Astrocyte of the cerebellum (primary cell): ENCODE measurements at regions not wholly inside any gene's neighbourhood (a gene's known extent, or its start where the extent isn't known, plus 50 kb on each side); places are given as distances from the start of the nearest gene placed in this dataset.

ENCODE experiments used
- DNase-seq: peaks from one replicate; pipeline ENCODE4 v3.0.0-alpha.2; 2011; ENCODE audit warnings: low read depth
- H3K4me3 ChIP-seq: 2 replicates; pipeline ENCODE4 v1.5.1; 2011; ENCODE audit warnings: mild to moderate bottlenecking, low read depth, low read length, moderate library complexity
- CTCF ChIP-seq: IDR thresholded peaks from 2 replicates; pipeline ENCODE4 v1.5.1; 2012; ENCODE audit warnings: low read length, low read depth, moderate library complexity, mild to moderate bottlenecking; ENCODE audit errors: missing control alignments
- in situ Hi-C: cut with HindIII; loops from 2 replicates; pipeline ENCODE4 v1.10.0; 2017; ENCODE audit warnings: low sequenced_read_pairs

DNA sequence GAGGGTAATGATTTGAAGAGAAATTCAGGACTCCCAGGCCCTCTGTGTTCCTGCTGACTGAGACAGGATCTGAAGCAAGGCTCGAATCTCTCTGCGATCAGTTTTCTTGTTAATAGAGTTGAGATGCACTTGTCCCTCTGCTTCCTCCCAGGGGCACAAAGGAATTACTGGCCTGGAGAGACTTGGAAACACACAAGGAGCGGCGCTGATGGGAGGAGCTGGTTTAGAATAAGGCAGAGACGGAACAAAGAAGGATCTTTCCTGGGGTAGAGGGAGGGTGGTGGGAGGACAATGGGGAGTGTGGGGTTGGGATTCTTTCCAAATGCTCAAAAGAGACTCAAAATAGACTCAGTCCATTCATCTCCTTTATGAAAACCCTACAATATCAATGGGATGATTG is 719.1 kb downstream of the UQCRFS1 start:
- in situ Hi-C loops: no loop called here
- no peak overlapping the region for H3K4me3 ChIP-seq
- DNase-seq: no peak
- TF ChIP-seq CTCF: no peak

- no peak for DNase-seq
- no peak for TF ChIP-seq CTCF
- no peak overlapping the region for H3K4me3 ChIP-seq
- in situ Hi-C loops: no loop called here
Measured at GRCh38 chr19:28492621-28493020, 720.3 kb downstream of the UQCRFS1 start.

DNA sequence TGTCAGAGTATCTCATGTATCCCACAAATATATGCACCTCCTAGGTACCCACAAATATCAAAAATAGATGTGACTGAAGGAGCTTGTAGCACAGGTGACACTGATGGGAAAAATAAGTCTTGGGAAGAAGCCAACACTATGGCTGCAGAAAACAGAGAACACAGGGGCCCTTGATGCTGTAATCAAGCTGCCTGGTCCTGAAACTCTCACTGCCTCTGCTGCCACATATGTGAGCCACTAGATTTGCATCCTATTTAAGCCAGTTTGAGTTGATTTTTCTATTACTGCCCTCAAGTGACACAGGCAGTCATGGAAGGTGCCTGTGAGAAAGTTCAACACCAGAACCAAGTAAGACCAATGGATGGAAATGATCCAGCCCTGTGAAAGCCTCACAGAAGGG is 720.8 kb downstream of the UQCRFS1 start:
- in situ Hi-C loops: no loop called here
- H3K4me3 ChIP-seq: no peak overlapping the region
- DNase-seq: no peak
- no peak for TF ChIP-seq CTCF

DNA sequence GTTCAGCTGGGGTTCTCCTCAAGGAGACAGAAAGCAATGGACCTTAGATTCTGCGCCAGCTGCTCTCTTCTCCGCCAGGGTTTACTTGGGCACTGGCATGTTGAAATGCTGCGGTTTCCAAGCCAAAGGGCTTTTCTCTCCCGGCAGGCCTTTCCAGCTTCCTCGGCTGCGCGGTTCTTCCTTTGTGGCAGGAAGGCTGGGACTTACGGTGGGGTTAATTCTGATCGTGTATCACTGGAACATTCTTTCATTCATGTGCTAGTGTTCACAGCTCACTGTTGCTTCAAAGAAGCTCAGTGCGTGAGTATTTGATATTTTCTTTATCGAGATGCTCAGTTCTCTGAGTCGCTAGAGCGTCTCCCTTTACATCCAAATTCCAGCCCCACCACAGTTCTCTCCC is 723.2 kb downstream of the UQCRFS1 start:
- in situ Hi-C loops: no loop called here
- no peak for DNase-seq
- no peak for TF ChIP-seq CTCF
- H3K4me3 ChIP-seq: no peak overlapping the region

DNA sequence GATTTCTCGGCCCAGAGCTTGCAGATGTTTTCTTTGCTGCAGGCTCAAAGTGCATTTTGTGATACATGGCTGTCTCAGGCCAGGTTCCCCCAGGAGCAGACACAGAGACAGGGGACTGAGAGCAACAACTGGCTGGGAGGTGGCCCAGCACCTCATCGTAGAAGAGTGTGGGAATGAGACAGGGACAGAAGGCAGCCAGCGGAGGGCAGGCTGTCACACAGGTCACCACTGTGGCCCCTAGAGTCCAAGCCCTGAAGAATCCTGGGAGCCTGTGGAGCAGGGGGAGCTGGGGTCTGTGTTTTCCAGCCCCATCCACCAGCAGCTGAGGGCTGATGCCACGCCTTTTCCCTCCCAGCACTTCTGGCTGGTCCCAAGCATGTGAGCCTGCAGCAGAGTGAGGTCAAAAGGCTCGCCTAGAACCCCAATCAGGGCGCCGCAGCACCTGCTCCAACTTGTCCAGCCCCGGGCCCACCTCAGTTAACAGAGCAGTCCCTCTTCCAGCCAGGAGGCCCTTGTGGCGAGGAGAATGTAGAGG is 723.8 kb downstream of the UQCRFS1 start:
- no peak for TF ChIP-seq CTCF
- no peak for DNase-seq
- in situ Hi-C loops: no loop called here
- no peak overlapping the region for H3K4me3 ChIP-seq

GRCh38 chr19:28487999-28488398 is 725.0 kb downstream of the UQCRFS1 start:
- TF ChIP-seq CTCF: no peak
- H3K4me3 ChIP-seq: no peak overlapping the region
- in situ Hi-C loops: no loop called here
- no peak for DNase-seq

DNA sequence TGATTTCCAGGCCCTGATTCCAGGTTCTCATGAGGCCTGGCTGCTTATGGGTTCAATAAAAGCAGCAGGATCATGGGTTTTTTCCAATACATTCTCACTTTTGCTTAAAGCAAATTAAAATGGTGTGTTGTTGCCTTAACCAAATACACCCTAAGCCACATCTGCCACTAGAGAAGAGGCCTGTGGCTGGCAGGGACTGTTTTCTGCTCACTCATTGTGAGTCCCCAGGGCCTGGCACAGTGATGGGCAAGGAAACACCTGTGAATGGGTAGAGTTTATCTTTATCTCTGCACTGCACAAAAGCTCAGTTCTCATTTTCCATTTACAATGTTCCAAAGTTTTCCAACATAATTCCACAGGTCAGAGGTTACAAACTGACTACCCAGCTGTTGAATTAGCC is 726.0 kb downstream of the UQCRFS1 start:
- H3K4me3 ChIP-seq: no peak overlapping the region
- TF ChIP-seq CTCF: no peak
- in situ Hi-C loops: no loop called here
- no peak for DNase-seq
